ENCODE measurements at regions not wholly inside any gene's neighbourhood (a gene's known extent, or its start where the extent isn't known, plus 50 kb on each side); places are given as distances from the start of the nearest gene placed in this dataset.
"Not testable (repeated sequence)": the region's sequence is repeated elsewhere in the genome, so short reads cannot be mapped to it uniquely, and the experiment has no call there.

DNA sequence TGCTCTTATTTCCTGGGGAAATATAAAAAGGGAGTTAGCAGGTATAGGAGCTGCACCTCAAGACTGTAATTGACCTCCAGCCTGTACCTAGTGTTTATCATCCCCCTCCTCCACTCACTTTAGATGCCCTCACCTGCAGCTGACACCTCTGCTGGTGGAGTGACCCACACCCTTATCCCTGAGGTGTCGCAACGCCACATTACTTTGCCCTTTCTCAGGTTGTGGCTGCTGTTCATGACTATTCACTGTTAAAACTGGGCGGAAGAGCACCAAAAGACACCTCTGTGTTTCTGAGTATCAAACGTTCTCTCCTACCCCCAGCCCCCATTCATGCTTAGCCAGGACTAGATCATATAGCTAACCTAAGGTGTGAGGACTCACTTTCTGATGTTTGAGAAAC is 101.5 kb upstream of the ADAMTS3 start:
- DNase-seq, result no peak

DNA sequence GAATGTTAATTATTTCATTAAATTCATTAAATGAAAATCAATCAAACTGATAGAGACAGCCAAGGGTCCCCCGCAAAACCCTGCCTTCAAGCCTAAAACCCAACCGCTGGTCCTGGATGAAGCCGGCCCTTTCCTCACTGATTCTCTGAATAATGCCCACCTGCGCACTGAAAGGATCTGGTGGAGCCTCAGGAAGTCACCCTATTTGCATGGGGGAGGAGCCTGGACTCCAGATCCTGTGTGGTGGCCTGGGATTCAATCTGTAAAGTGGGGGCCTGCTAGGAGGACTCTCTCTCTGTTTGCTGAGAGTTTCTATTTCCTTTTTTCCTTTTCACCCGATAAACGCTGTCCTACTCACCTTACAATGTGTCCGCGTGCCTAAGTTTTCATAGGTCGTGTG is 97.9 kb upstream of the ADAMTS3 start:
- DNase-seq, result no peak

DNA sequence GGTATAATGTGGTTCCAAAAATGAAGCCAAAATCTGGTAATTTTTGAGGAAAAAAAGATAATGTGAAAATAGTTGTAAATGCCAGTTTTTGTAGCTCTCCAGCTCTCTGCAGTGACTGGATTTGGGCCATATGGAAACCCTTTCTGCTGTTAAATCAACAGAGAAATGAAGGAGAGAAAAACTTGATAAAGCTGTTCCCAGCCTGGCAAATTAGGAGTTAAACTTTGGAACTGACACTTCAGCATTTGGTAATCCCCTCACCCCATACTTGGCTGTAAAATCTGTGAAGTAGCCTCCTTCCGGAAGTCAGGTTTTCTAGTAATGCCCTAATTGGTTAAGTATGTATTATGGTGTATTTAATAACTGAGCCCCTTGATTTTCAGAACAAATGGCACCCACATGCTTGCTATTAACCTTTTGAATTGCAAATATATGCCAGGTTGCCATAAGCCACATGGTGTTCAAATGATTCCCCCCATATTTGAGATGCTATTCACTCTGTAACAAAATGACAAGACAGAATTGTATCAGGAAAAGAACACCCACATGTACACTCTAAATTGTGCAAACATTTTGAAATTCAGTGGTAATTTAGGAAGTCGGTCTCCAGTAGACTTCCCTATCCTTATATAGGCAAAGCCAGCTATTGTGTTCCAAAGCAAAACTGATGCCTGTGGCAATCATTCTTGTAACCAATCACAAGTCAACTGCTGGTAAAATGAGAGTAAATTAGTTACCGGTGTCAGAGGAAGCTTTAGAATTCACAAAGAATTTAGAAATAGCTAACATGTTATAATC is 96.3 kb upstream of the ADAMTS3 start:
- DNase-seq, result no peak

DNA sequence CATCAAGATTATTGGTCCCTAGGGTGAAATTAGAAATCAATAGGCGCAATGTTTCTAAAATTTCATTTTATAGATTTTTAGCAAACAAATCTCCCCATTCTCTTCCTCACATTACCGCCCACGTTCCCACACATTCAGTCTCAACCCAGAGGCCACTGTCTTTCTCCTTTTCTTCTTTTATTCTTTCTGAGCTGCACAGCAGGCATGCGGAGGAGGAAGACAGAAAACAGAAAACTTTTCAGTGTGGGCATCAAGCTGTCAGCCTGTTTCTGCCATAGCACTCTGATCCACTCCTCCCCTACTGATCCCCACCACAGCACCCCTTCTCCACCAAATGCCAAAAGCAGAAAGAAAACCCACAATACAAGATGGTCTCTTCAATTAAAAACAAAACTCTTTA is 94.8 kb upstream of the ADAMTS3 start:
- no peak for DNase-seq

DNA sequence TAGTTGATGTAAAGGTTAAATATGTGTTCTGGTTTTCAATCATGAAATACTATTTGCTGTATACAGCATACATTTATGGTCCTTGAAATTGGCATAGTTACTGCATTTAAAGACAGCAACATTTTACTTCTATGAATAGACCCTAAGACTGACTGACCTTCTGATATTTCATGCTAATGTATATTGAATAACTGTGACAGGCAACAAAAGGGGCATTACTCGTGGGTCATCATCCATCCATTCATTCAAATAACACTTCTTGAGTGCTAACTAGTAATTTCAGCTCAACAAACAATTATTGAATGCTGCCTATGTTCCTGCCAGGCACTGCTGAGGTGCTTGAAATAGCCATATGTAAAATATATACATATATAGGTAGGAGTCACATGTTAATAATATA is 92.8 kb upstream of the ADAMTS3 start:
- DNase-seq, result no peak

DNA sequence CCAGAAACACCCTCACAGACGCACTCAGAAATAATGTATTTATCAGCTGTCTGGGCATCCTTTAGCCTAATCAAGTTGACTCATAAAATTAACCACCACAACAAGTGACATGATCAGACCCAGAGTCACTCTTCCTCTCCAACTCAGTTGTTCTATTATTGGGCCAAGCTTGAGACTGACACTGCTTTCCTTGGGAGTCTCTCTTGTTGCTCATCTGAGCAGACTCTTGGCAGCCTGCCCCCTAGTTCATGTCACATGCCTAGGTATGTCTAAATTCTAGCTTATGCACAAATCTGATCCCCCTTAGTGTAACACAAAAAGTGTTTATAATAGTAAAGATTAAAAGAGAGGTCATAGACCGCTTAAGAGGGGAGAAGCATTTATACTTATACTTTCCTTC is 72.6 kb upstream of the ADAMTS3 start:
- DNase-seq, result no peak

DNA sequence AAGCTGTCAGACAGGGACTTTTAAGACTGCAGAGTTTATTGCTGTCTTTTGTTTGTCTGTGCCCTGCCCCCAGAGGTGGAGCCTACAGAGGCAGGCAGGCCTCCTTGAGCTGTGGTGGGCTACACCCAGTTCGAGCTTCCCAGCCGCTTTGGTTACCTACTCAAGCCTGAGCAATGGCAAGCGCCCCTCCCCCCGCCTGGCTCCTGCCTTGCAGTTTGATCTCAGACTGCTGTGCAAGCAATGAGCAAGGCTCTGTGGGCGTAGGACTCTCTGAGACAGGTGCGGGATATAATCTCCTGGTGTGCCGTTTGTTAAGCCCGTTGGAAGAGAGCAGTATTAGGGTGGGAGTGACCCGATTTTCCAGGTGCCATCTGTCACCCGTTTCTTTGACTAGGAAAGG is 67.8 kb upstream of the ADAMTS3 start:
- DNase-seq, result not testable (repeated sequence)

DNA sequence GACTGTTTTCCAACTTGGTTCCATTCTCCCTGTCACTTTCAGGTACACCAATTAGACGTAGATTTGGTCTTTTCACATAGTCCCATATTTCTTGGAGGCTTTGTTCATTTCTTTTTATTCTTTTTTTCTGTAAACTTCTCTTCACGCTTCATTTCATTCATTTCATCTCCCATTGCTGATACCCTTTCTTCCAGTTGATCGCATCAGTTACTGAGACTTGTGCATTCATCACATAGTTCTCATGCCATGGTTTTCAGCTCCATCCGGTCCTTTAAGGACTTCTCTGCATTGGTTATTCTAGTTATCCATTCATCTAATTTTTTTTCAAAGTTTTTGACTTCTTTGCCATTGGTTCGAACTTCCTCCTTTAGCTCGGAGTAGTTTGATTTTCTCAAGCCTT is 66.9 kb upstream of the ADAMTS3 start:
- not testable (repeated sequence) for DNase-seq

DNA sequence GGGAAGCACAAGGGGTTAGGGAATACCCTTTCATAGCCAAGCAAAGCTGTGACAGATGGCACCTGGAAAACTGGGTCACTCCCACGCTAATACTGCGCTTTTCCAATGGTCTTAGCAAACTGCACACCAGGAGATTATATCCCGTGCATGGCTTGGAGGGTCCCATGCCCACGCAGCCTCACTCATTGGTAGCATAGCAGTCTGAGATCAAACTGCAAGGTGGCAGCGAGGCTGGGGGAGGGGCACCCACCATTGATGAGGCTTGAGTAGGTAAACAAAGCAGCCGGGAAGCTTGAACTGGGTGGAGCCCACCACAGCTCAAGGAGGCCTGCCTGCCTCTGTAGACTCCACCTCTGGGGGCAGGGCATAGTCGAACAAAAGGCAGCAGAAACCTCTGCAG is 63.2 kb upstream of the ADAMTS3 start:
- not testable (repeated sequence) for DNase-seq

DNA sequence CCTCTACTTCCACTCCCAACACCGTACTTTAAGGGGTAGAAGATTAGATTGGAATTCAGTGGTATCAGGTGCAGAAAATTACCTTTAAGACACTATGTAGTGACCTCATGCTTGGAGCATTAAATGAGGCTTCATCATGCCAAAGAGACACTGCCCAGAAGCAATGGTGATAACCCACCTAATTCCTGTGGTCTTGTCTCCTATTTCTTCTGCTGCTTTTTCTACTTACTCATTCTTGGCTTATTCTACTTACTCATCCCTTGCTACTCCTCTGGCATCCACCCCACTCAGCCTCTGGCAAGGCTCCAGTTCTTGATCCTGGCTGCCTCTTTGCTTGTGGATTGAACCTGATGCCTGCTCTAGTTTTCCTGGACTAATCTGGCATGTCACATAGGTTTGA is 62.3 kb upstream of the ADAMTS3 start:
- DNase-seq, result peak; percentile 84

DNA sequence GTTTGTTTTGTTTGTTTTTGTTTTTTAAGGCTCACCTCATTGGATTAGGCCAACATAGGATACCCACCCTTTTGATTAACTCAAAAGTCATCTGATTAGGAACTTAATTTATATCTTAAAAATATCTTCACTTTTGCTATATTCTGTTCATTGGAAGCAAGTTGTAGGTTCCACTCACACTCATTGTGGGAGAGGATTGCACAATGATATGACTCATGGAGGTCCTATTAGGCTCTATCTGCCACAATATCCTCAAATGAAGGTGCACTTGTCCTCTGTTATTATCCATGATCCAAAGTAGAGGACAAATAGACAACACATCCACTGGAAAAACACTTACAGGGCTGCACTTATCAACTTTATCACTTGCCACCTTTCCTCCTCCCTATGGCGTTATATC is 60.5 kb upstream of the ADAMTS3 start:
- DNase-seq, result no peak

DNA sequence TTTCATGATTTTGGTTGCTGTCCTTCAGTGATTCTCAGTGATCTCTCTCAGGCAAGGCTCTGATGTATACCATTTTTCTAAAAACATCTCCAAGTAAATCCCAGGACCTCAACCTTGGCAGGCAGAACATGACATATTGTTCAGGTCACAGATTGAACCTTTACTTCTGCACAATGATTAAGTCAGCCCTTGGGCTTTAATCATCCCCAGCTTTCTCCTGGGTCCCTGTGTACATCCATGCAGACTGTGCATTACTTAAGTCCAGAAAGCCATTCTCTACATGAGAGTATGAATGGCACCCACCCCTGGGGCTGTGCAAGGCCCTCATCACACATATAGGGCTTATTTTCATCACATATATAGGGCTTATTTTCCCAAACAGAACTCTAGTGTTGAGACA is 58.7 kb upstream of the ADAMTS3 start:
- no peak for DNase-seq
